HepG2 (cell line): ENCODE measurements at regions not wholly inside any gene's neighbourhood (a gene's known extent, or its start where the extent isn't known, plus 50 kb on each side); places are given as distances from the start of the nearest gene placed in this dataset.

Experiments used
- ATAC-seq: fragments of 200-7000 bp; cut with Tn5 transposase; 3 replicates; pipeline ENCODE4 v1.9.1; 2020; ENCODE audit warnings: mild to moderate bottlenecking, moderate library complexity
- BruUV-seq: library from RNA; stranded (reverse); fragments of 400-500 nt; replicated peaks from 2 replicates; lab custom pipeline; 2021; lab: Mats Ljungman, UMichigan
- CTCF ChIA-PET: fragments of 300-600 bp; formaldehyde crosslinking; extraction: SDS; loops from one replicate; lab custom pipeline; 2021; ENCODE audit warnings: low total read pairs, inconsistent platforms, low intra/inter-chr PET ratio; lab: Yijun Ruan, JAX
- POLR2A ChIA-PET: fragments of 350-600 bp; sonication (Branson Sonifier 250); formaldehyde crosslinking; loops from one replicate; lab custom pipeline; 2020; ENCODE audit warnings: antibody characterized with exemption, inconsistent platforms; lab: Yijun Ruan, JAX
- DNase-seq: peaks from one replicate; pipeline ENCODE4 v3.0.0-alpha.2; 2015; ENCODE audit warnings: low spot score
- FAIRE-seq: peaks from 3 replicates; lab custom pipeline; 2011; peaks lifted over from hg19 to GRCh38; lab: Jason Lieb, UNC
- H2AFZ ChIP-seq: one replicate; pipeline ENCODE4 v1.6.1; 2011; ENCODE audit warnings: low read length, inconsistent platforms
- H3K27ac ChIP-seq: fragments of 300-600 bp; 3 replicates; pipeline ENCODE4 v1.8.0; 2011; ENCODE audit warnings: mixed run types, mild to moderate bottlenecking, mixed read lengths, low read length, inconsistent platforms; ENCODE audit not compliant: insufficient read depth; ENCODE audit errors: extremely low read length
- H3K27me3 ChIP-seq, 2 experiments: fragments of 200-600 bp in 1 of 2; 2 replicates in 1 of 2; 3 replicates in 1 of 2; pipeline versions ENCODE4 v1.6.0 to v1.8.0; 2011; ENCODE audit warnings: low read length in 2 of 2, mild to moderate bottlenecking in 2 of 2, moderate library complexity in 2 of 2, inconsistent platforms in 1 of 2; ENCODE audit not compliant: insufficient read depth in 2 of 2, control insufficient read depth in 1 of 2
- H3K36me3 ChIP-seq, 2 experiments: fragments of 200-600 bp in 1 of 2; replicated peaks in 1 of 2; 2 replicates in 1 of 2; 3 replicates in 1 of 2; pipeline versions ENCODE4 v1.5.1 to v1.8.0; 2011; ENCODE audit warnings: low read length in 2 of 2, inconsistent platforms in 1 of 2; ENCODE audit not compliant: insufficient read depth in 2 of 2, control insufficient read depth in 1 of 2
- H3K4me1 ChIP-seq: 2 replicates; pipeline ENCODE4 v1.5.1; 2012; ENCODE audit warnings: low read length, inconsistent platforms; ENCODE audit not compliant: insufficient read depth
- H3K4me2 ChIP-seq: 2 replicates; pipeline ENCODE4 v1.6.0; 2011; ENCODE audit warnings: low read depth, low read length, inconsistent platforms
- H3K4me3 ChIP-seq, 3 experiments: fragments of 200-600 bp in 1 of 3; sonication (generic), shearing (Covaris generic) in 1 of 3; replicated peaks in 1 of 3; 2 replicates each; pipeline ENCODE4 v1.5.1; 2011 to 2016; ENCODE audit warnings: low read length in 3 of 3, inconsistent platforms in 2 of 3, low read depth in 2 of 3, mild to moderate bottlenecking in 2 of 3, control low read depth in 1 of 3, mixed read lengths in 1 of 3; ENCODE audit not compliant: insufficient read depth in 1 of 3
- H3K79me2 ChIP-seq: one replicate; pipeline ENCODE4 v1.6.1; 2011; ENCODE audit warnings: low read length, inconsistent platforms; ENCODE audit not compliant: insufficient read depth
- H3K9ac ChIP-seq: 2 replicates; pipeline ENCODE4 v1.6.0; 2011; ENCODE audit warnings: mild to moderate bottlenecking, low read depth, low read length, inconsistent platforms; ENCODE audit not compliant: insufficient read depth
- H3K9me3 ChIP-seq: 2 replicates; pipeline ENCODE4 v1.5.1; 2012; ENCODE audit warnings: mild to moderate bottlenecking, low read length
- H4K20me1 ChIP-seq: 2 replicates; pipeline ENCODE4 v1.6.0; 2011; ENCODE audit warnings: inconsistent platforms, mild to moderate bottlenecking, low read length, moderate library complexity; ENCODE audit not compliant: insufficient read depth
- DBP ChIP-seq: sonication (generic); formaldehyde crosslinking; IDR thresholded peaks from 2 replicates; pipeline ENCODE4 v1.4.0; 2020; ENCODE audit warnings: missing genetic modification reagents; ENCODE audit errors: not compliant biosample characterization
- SNAPC2 ChIP-seq: sonication (generic); formaldehyde crosslinking; IDR thresholded peaks from 2 replicates; pipeline ENCODE4 v1.8.1; 2022; ENCODE audit warnings: mild to moderate bottlenecking, missing genetic modification reagents
- ZNF101 ChIP-seq: sonication (generic); formaldehyde crosslinking; IDR thresholded peaks from 2 replicates; pipeline ENCODE4 v1.4.0; 2020; ENCODE audit warnings: mild to moderate bottlenecking, low read depth, missing genetic modification reagents, borderline replicate concordance
- ZNF562 ChIP-seq: sonication (generic); formaldehyde crosslinking; IDR thresholded peaks from 2 replicates; pipeline ENCODE4 v1.8.0; 2022; ENCODE audit warnings: missing genetic modification reagents, borderline replicate concordance
- ZSCAN20 ChIP-seq: sonication (generic); formaldehyde crosslinking; IDR thresholded peaks from 2 replicates; pipeline ENCODE4 v1.4.0; 2020; ENCODE audit warnings: missing genetic modification reagents, mild to moderate bottlenecking, borderline replicate concordance
- WGBS: methylation state at CpG from one replicate; pipeline ENCODE4 v1.1.6; 2017; ENCODE audit warnings: low lambda C conversion rate; 5-methylcytosine and 5-hydroxymethylcytosine counted together
- in situ Hi-C: cut with HindIII; loops from 2 replicates; pipeline ENCODE4 v1.10.0; 2017; ENCODE audit warnings: low pct_unique_long_range_greater_than_20kb; ENCODE audit not compliant: extremely low pct_ligation_motif_present
- intact Hi-C: fragments of 100-400 bp; cut with micrococcal nuclease; formaldehyde crosslinking; loops from one replicate; pipeline ENCODE4 v1.10.0; 2022; ENCODE audit not compliant: unreplicated experiment
- TF ChIP-seq, protein P1 (sequence below): sonication (generic); formaldehyde crosslinking; IDR thresholded peaks from 2 replicates; pipeline ENCODE4 v1.5.0; 2020; ENCODE audit warnings: mild to moderate bottlenecking, missing genetic modification reagents, moderate library complexity

GRCh38 chr13:103795892-103796478 lies 729.8 kb upstream of the SLC10A2 start (continued):
- TF ChIP-seq, protein P1, sequence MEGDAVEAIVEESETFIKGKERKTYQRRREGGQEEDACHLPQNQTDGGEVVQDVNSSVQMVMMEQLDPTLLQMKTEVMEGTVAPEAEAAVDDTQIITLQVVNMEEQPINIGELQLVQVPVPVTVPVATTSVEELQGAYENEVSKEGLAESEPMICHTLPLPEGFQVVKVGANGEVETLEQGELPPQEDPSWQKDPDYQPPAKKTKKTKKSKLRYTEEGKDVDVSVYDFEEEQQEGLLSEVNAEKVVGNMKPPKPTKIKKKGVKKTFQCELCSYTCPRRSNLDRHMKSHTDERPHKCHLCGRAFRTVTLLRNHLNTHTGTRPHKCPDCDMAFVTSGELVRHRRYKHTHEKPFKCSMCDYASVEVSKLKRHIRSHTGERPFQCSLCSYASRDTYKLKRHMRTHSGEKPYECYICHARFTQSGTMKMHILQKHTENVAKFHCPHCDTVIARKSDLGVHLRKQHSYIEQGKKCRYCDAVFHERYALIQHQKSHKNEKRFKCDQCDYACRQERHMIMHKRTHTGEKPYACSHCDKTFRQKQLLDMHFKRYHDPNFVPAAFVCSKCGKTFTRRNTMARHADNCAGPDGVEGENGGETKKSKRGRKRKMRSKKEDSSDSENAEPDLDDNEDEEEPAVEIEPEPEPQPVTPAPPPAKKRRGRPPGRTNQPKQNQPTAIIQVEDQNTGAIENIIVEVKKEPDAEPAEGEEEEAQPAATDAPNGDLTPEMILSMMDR (CRISPR knock-in tag): no peak
- no peak for TF ChIP-seq ZNF562 (CRISPR knock-in tag)

- POLR2A ChIA-PET: no interaction called here
- CTCF ChIA-PET: no interaction called here
- peaks cover 61% of the 10 kb centered on the region for H3K9me3 ChIP-seq
- H3K36me3 ChIP-seq: no peaks in the 10 kb centered on the region
- FAIRE-seq (no peak), DNase-seq (no peak)
- H2AFZ ChIP-seq: no peak overlapping the region
- no TSS peak for BruUV-seq
- no peak overlapping the region for H3K9ac ChIP-seq
- no peaks in the 10 kb centered on the region for H3K27me3 ChIP-seq
- no peaks in the 10 kb centered on the region for H3K79me2 ChIP-seq
- intact Hi-C loops (no loop called here), in situ Hi-C loops (no loop called here)
- H3K27ac ChIP-seq: no peak overlapping the region
- H3K4me1 ChIP-seq: no peaks in the 10 kb centered on the region
- no peaks in the 10 kb centered on the region for H4K20me1 ChIP-seq
- 2% methylated on average over 2 of the region's 2 CpGs for WGBS
- no peak for TF ChIP-seq ZNF101 (CRISPR knock-in tag)
- TF ChIP-seq SNAPC2 (CRISPR knock-in tag): no peak
- no peak for TF ChIP-seq ZSCAN20 (CRISPR knock-in tag)
- TF ChIP-seq DBP (CRISPR knock-in tag): no peak
- TF ChIP-seq, all 625 proteins: peak for 0
- Histone ChIP-seq H3K4me3 (no peak overlapping the region), H3K4me2 (no peak overlapping the region)
- no peak for ATAC-seq
Measured at GRCh38 chr13:103794526-103794925, 728.3 kb upstream of the SLC10A2 start.
